ENCODE measurements at regions not wholly inside any gene's neighbourhood (a gene's known extent, or its start where the extent isn't known, plus 50 kb on each side); places are given as distances from the start of the nearest gene placed in this dataset.

- TF ChIP-seq ISL1 (CRISPR knock-in tag; IDR thresholded peaks at IDR 0.05) = no peak
- TF ChIP-seq ARNTL (CRISPR knock-in tag; IDR thresholded peaks at IDR 0.05; ENCODE audit: borderline replicate concordance, low read depth) = no peak
- TF ChIP-seq TCF4 (CRISPR knock-in tag; IDR thresholded peaks at IDR 0.05; ENCODE audit: borderline replicate concordance) = no peak
- no peak for TF ChIP-seq PATZ1 (CRISPR knock-in tag; IDR thresholded peaks at IDR 0.05; ENCODE audit: borderline replicate concordance)
- TF ChIP-seq TSHZ2 (CRISPR knock-in tag; IDR thresholded peaks at IDR 0.05) = no peak
- TF ChIP-seq POU6F1 (CRISPR knock-in tag; IDR thresholded peaks at IDR 0.05; ENCODE audit: borderline replicate concordance, low read depth) = no peak
- TF ChIP-seq ZFP30 (CRISPR knock-in tag; IDR thresholded peaks at IDR 0.05) = no peak
- TF ChIP-seq ZFP3 (CRISPR knock-in tag; IDR thresholded peaks at IDR 0.05) = no peak
- TF ChIP-seq ZNF70 (CRISPR knock-in tag; IDR thresholded peaks at IDR 0.05) = no peak
- no peak for TF ChIP-seq RARB (CRISPR knock-in tag; IDR thresholded peaks at IDR 0.05)
- no peak for TF ChIP-seq SNAI2 (CRISPR knock-in tag; IDR thresholded peaks at IDR 0.05)
Observed at GRCh38 chr14:38710196-38710595, 392.8 kb downstream of the SEC23A start.

Measured in SK-N-SH treated with all-trans-retinoic acid at 6 μM for 48 hours (cell line).